HG03066 (cell line): ENCODE measurements at regions not wholly inside any gene's neighbourhood (a gene's known extent, or its start where the extent isn't known, plus 50 kb on each side); places are given as distances from the start of the nearest gene placed in this dataset.
"Not testable (repeated sequence)": the region's sequence is repeated elsewhere in the genome, so short reads cannot be mapped to it uniquely, and the experiment has no call there.

Experiments
- ATAC-seq: cut with Tn5 transposase; IDR thresholded peaks from one replicate; pipeline ENCODE4 v1.9.1; 2021; ENCODE audit warnings: low read depth; ENCODE audit not compliant: unreplicated experiment

- ATAC-seq, result no peak
Measured at GRCh38 chr6:67812125-67812524, 823.0 kb upstream of the ADGRB3 start.

GRCh38 chr6:67811239-67812037 lies 823.6 kb upstream of the ADGRB3 start:
- ATAC-seq, result no peak

GRCh38 chr6:67804808-67805207 lies 830.3 kb upstream of the ADGRB3 start:
- ATAC-seq, result not testable (repeated sequence)

GRCh38 chr6:67802771-67803170 lies 832.3 kb upstream of the ADGRB3 start:
- no peak for ATAC-seq

- no peak for ATAC-seq
Measured at GRCh38 chr6:67792996-67793395, 842.1 kb upstream of the ADGRB3 start.

GRCh38 chr6:67790569-67790968 lies 844.5 kb upstream of the ADGRB3 start:
- ATAC-seq, result no peak

GRCh38 chr6:67787119-67787518 lies 848.0 kb upstream of the ADGRB3 start:
- not testable (repeated sequence) for ATAC-seq

- no peak for ATAC-seq
Measured at GRCh38 chr6:67779876-67780275, 855.2 kb upstream of the ADGRB3 start.

- no peak for ATAC-seq
Measured at GRCh38 chr6:67775333-67775732, 859.7 kb upstream of the ADGRB3 start.

- ATAC-seq, result no peak
Measured at GRCh38 chr6:67768972-67769371, 866.1 kb upstream of the ADGRB3 start.

GRCh38 chr6:67767046-67767822 lies 867.8 kb upstream of the ADGRB3 start:
- not testable (repeated sequence) for ATAC-seq

- no peak for ATAC-seq
Measured at GRCh38 chr6:67766057-67766456, 869.0 kb upstream of the ADGRB3 start.

GRCh38 chr6:67759001-67759400 lies 876.1 kb upstream of the ADGRB3 start:
- no peak for ATAC-seq

- ATAC-seq, result no peak
Measured at GRCh38 chr6:67757465-67758033, 877.5 kb upstream of the ADGRB3 start.

- ATAC-seq, result no peak
Measured at GRCh38 chr6:67748521-67748920, 886.6 kb upstream of the ADGRB3 start.

GRCh38 chr6:67736816-67737215 lies 898.3 kb upstream of the ADGRB3 start:
- no peak for ATAC-seq

- no peak for ATAC-seq
Measured at GRCh38 chr6:67736161-67736560, 898.9 kb upstream of the ADGRB3 start.

- ATAC-seq, result no peak
Measured at GRCh38 chr6:67735623-67736022, 899.5 kb upstream of the ADGRB3 start.

- no peak for ATAC-seq
Measured at GRCh38 chr6:67722861-67723261, 912.2 kb upstream of the ADGRB3 start.

- no peak for ATAC-seq
Measured at GRCh38 chr6:67717281-67717680, 917.8 kb upstream of the ADGRB3 start.

GRCh38 chr6:67706388-67706787 lies 928.7 kb upstream of the ADGRB3 start:
- ATAC-seq, result no peak
